Astrocyte (in vitro differentiated cells and primary cell): ENCODE measurements at regions not wholly inside any gene's neighbourhood (a gene's known extent, or its start where the extent isn't known, plus 50 kb on each side); places are given as distances from the start of the nearest gene placed in this dataset.

Source experiments
- DNase-seq: peaks from one replicate; pipeline ENCODE4 v3.0.0-alpha.2; 2010; ENCODE audit warnings: low read depth
- FAIRE-seq: peaks from 2 replicates; lab custom pipeline; 2011; peaks lifted over from hg19 to GRCh38; lab: Jason Lieb, UNC
- H2AFZ ChIP-seq: 2 replicates; pipeline ENCODE4 v1.6.0; 2012; ENCODE audit warnings: low read depth, low read length, inconsistent platforms
- H3K27ac ChIP-seq: 2 replicates; pipeline ENCODE4 v1.5.1; 2011; ENCODE audit warnings: low read depth, low read length, inconsistent platforms
- H3K27me3 ChIP-seq: 2 replicates; pipeline ENCODE4 v1.6.0; 2011; ENCODE audit warnings: low read length, inconsistent platforms; ENCODE audit not compliant: insufficient read depth
- H3K36me3 ChIP-seq: 2 replicates; pipeline ENCODE4 v1.5.1; 2011; ENCODE audit warnings: low read length, inconsistent platforms; ENCODE audit not compliant: insufficient read depth
- H3K4me1 ChIP-seq: 2 replicates; pipeline ENCODE4 v1.5.1; 2011; ENCODE audit warnings: low read length, inconsistent platforms; ENCODE audit not compliant: insufficient read depth
- H3K4me2 ChIP-seq: 2 replicates; pipeline ENCODE4 v1.6.0; 2012; ENCODE audit warnings: low read length, inconsistent platforms
- H3K4me3 ChIP-seq: 2 replicates; pipeline ENCODE4 v1.5.1; 2011; ENCODE audit warnings: low read depth, mild to moderate bottlenecking, low read length, inconsistent platforms; ENCODE audit not compliant: insufficient read depth
- H3K79me2 ChIP-seq: 2 replicates; pipeline ENCODE4 v1.6.0; 2012; ENCODE audit warnings: mild to moderate bottlenecking, low read length, inconsistent platforms; ENCODE audit not compliant: insufficient read depth
- H3K9ac ChIP-seq: 2 replicates; pipeline ENCODE4 v1.6.0; 2012; ENCODE audit warnings: mild to moderate bottlenecking, low read length, inconsistent platforms
- H3K9me3 ChIP-seq: 2 replicates; pipeline ENCODE4 v1.5.1; 2012; ENCODE audit warnings: low read depth, mild to moderate bottlenecking, low read length, inconsistent platforms; ENCODE audit not compliant: insufficient read depth
- H4K20me1 ChIP-seq: 2 replicates; pipeline ENCODE4 v1.6.0; 2012; ENCODE audit warnings: low read length, inconsistent platforms; ENCODE audit not compliant: insufficient read depth
- H3K27ac Mint-ChIP-seq: one replicate; pipeline ENCODE4 v1.8.0; 2021; ENCODE audit warnings: mild to moderate bottlenecking, mixed read lengths; ENCODE audit not compliant: unreplicated experiment
- H3K27me3 Mint-ChIP-seq: one replicate; pipeline ENCODE4 v1.8.0; 2021; ENCODE audit warnings: low read depth, mixed read lengths; ENCODE audit not compliant: unreplicated experiment
- H3K36me3 Mint-ChIP-seq: one replicate; pipeline ENCODE4 v1.8.0; 2021; ENCODE audit warnings: low read depth, mixed read lengths; ENCODE audit not compliant: unreplicated experiment
- H3K4me1 Mint-ChIP-seq: one replicate; pipeline ENCODE4 v1.8.0; 2021; ENCODE audit warnings: low read depth, mixed read lengths; ENCODE audit not compliant: unreplicated experiment
- H3K4me3 Mint-ChIP-seq: one replicate; pipeline ENCODE4 v1.8.0; 2021; ENCODE audit warnings: mild to moderate bottlenecking, moderate library complexity, mixed read lengths; ENCODE audit not compliant: unreplicated experiment
- H3K9me3 Mint-ChIP-seq: one replicate; pipeline ENCODE4 v1.8.0; 2021; ENCODE audit warnings: mild to moderate bottlenecking, mixed read lengths; ENCODE audit not compliant: unreplicated experiment
- EZH2 ChIP-seq: IDR thresholded peaks from 2 replicates; pipeline ENCODE4 v1.6.1; 2012; ENCODE audit warnings: mild to moderate bottlenecking, low read length, inconsistent platforms; ENCODE audit not compliant: insufficient read depth
- TF ChIP-seq, protein P1 (sequence below): IDR thresholded peaks from 2 replicates; pipeline ENCODE4 v1.5.1; 2011; ENCODE audit warnings: low read depth, mild to moderate bottlenecking, inconsistent platforms, low read length, moderate library complexity; ENCODE audit not compliant: insufficient read depth

DNA sequence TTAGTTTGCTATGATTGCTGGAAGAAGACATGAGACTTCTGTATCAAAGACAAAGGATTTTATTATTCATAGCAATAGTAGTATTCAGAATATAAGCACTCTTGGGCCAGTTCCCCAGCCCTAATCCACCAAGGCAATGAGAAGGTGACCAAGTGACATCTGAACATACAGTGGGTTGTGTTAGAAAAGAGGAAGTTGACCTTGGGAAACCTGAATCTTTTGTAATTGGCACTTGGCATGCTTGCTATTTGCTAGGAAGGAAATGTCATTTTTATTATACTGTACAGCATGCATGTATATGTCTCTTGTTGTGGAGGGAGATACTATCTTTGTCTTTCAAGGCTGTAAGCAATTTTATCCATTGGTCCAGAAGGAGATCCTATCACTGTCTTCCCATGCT is 216.1 kb upstream of the FAT1 start:
- Mint-ChIP-seq H3K27me3 (no peaks in the 10 kb centered on the region), H3K4me1 (peaks cover 33% of the 10 kb centered on the region), H3K9me3 (no peaks in the 10 kb centered on the region), H3K36me3 (no peaks in the 10 kb centered on the region), H3K27ac (no peak overlapping the region), H3K4me3 (no peak overlapping the region)
- Histone ChIP-seq H3K9me3 (no peaks in the 10 kb centered on the region), H4K20me1 (no peaks in the 10 kb centered on the region), H3K9ac (no peak overlapping the region), H3K4me1 (no peaks in the 10 kb centered on the region), H3K4me3 (no peak overlapping the region), H3K4me2 (no peak overlapping the region), H3K36me3 (no peaks in the 10 kb centered on the region), H3K79me2 (no peaks in the 10 kb centered on the region), H3K27ac (no peak overlapping the region), H2AFZ (no peak overlapping the region), H3K27me3 (no peaks in the 10 kb centered on the region)
- DNase-seq (no peak), FAIRE-seq (no peak)
- TF ChIP-seq, protein P1, sequence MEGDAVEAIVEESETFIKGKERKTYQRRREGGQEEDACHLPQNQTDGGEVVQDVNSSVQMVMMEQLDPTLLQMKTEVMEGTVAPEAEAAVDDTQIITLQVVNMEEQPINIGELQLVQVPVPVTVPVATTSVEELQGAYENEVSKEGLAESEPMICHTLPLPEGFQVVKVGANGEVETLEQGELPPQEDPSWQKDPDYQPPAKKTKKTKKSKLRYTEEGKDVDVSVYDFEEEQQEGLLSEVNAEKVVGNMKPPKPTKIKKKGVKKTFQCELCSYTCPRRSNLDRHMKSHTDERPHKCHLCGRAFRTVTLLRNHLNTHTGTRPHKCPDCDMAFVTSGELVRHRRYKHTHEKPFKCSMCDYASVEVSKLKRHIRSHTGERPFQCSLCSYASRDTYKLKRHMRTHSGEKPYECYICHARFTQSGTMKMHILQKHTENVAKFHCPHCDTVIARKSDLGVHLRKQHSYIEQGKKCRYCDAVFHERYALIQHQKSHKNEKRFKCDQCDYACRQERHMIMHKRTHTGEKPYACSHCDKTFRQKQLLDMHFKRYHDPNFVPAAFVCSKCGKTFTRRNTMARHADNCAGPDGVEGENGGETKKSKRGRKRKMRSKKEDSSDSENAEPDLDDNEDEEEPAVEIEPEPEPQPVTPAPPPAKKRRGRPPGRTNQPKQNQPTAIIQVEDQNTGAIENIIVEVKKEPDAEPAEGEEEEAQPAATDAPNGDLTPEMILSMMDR, result no peak
- no peak for TF ChIP-seq EZH2

DNA sequence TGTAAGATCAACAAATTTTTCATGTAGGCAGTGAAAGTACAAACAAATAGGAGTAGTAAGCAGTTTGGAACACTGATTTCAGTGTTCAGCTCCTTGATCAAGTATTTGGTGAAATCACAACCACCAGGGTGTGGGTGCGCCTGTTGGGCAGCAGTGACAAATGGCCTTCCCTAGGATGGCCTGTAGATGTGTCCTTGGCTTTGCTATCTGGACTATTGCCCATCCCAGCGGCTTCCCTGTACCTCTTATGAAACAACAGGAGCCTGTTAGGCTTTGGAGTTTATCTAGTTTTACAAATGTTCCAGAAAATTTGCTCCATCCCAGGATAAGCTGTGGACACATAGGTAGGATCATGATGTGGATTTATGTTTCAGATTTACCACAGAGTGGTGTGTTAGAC is 216.8 kb upstream of the FAT1 start:
- H3K27me3 Mint-ChIP-seq, result no peaks in the 10 kb centered on the region
- H3K27ac Mint-ChIP-seq, result no peak overlapping the region
- Histone ChIP-seq H3K4me1 (no peaks in the 10 kb centered on the region), H3K27ac (no peak overlapping the region), H3K4me3 (no peak overlapping the region), H3K79me2 (no peaks in the 10 kb centered on the region), H3K36me3 (no peaks in the 10 kb centered on the region), H2AFZ (no peak overlapping the region), H3K4me2 (no peak overlapping the region), H4K20me1 (no peaks in the 10 kb centered on the region), H3K27me3 (no peaks in the 10 kb centered on the region), H3K9me3 (no peaks in the 10 kb centered on the region), H3K9ac (no peak overlapping the region)
- TF ChIP-seq, protein P1, result no peak
- no peak for TF ChIP-seq EZH2
- peaks cover 34% of the 10 kb centered on the region for H3K4me1 Mint-ChIP-seq
- FAIRE-seq (no peak), DNase-seq (no peak)
- no peak overlapping the region for H3K4me3 Mint-ChIP-seq
- H3K9me3 Mint-ChIP-seq, result no peaks in the 10 kb centered on the region
- no peaks in the 10 kb centered on the region for H3K36me3 Mint-ChIP-seq

DNA sequence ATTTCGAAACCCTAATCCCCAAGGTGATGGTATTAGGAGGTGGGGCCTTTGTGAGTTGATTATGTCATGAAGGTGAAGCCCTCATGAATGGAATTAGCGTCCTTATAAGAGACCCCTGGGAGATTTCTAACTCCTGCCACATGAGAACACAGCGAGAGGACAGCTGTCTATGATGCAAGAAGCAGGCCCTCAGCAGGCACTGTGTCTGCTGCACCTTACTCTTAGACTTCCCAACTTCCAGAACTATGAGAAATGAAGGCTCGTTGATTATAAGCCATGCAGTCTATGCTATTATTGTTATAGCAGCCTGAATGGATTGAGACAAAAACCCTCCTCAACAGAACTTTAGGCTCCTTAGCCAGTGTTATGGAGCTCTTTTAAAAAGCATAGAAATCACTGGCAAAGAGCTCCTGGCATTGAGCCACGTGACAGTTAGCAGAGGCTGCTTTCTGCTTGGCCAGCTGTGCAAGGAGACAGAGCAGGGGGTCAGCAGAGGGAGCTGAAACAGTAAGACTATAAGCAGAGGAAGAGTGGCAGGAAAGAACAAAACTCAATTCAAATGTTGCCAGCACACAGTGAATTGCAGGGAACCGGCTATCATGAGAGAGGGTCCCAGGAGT is 219.2 kb upstream of the FAT1 start:
- no peaks in the 10 kb centered on the region for H3K9me3 Mint-ChIP-seq
- Histone ChIP-seq H3K9me3 (no peaks in the 10 kb centered on the region), H3K36me3 (no peaks in the 10 kb centered on the region), H4K20me1 (no peaks in the 10 kb centered on the region), H3K27me3 (no peaks in the 10 kb centered on the region), H3K4me2 (no peak overlapping the region), H2AFZ (no peak overlapping the region), H3K79me2 (no peaks in the 10 kb centered on the region), H3K9ac (no peak overlapping the region), H3K27ac (no peak overlapping the region), H3K4me3 (no peak overlapping the region), H3K4me1 (no peaks in the 10 kb centered on the region)
- H3K27ac Mint-ChIP-seq, result peak overlapping the region; percentile 35
- TF ChIP-seq, protein P1, result no peak
- no peak for TF ChIP-seq EZH2
- no peak overlapping the region for H3K4me3 Mint-ChIP-seq
- DNase-seq (no peak), FAIRE-seq (no peak)
- H3K27me3 Mint-ChIP-seq, result no peaks in the 10 kb centered on the region
- H3K36me3 Mint-ChIP-seq, result no peaks in the 10 kb centered on the region
- H3K4me1 Mint-ChIP-seq, result peaks cover 27% of the 10 kb centered on the region
